ENCODE measurements at regions not wholly inside any gene's neighbourhood (a gene's known extent, or its start where the extent isn't known, plus 50 kb on each side); places are given as distances from the start of the nearest gene placed in this dataset.

DNA sequence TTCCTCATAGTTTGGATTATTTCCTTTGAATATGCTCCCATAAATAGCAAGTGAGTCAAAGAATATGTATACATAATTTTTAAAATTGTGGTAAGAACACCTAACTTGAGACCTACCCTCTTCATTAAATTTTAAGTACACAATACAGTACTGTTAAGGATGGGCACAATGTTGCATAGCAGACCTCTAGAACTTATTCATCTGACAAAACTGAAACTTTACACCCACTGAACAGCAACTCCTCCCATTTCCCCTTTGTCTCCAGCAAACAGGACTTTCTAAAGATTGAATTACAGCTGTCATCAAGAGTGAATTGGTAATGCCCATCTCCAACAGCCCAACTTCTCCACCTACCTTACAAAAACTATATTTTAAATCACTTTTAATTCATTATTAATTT lies 388.9 kb downstream of the HTR1A start (continued):
- no peak for TF ChIP-seq GABPA (IDR thresholded peaks at IDR 0.05; ENCODE audit: borderline replicate concordance, insufficient read depth, low read length)
- no peak for TF ChIP-seq HDAC6 (IDR thresholded peaks at IDR 0.05; ENCODE audit: low read depth, low read length)
- no peak for TF ChIP-seq SAP30 (IDR thresholded peaks at IDR 0.05; ENCODE audit: insufficient read depth, insufficient replicate concordance, low read length)
- TF ChIP-seq TBP (IDR thresholded peaks at IDR 0.05; ENCODE audit: low read depth, low read length), result no peak
- no peak for TF ChIP-seq CHD1 (IDR thresholded peaks at IDR 0.05; ENCODE audit: low read depth, low read length)

Measured in H1 (cell line).